ENCODE measurements at regions not wholly inside any gene's neighbourhood (a gene's known extent, or its start where the extent isn't known, plus 50 kb on each side); places are given as distances from the start of the nearest gene placed in this dataset.
A peak's percentile ranks its signal among the peaks of the same experiment; 100 is the strongest.

- TF ChIP-seq CTCF (IDR thresholded peaks at IDR 0.05), result no peak
- no peak overlapping the region for H3K4me3 ChIP-seq
- peak overlapping the region in 1 of 2 donors; percentile 74 for H3K27ac ChIP-seq
- no peak for DNase-seq (ENCODE audit: low spot score)
These were observed 312.8 kb upstream of the ZMIZ1 start for GRCh38 chr10:78755877-78756455.

GRCh38 chr10:78756604-78757343, 312.0 kb upstream of the ZMIZ1 start:
- no peak overlapping the region for H3K4me3 ChIP-seq
- peak overlapping the region; percentile 26 to 74 for H3K27ac ChIP-seq
- peak; percentile 91 for DNase-seq (ENCODE audit: low spot score)
- TF ChIP-seq CTCF (IDR thresholded peaks at IDR 0.05), result no peak

DNA sequence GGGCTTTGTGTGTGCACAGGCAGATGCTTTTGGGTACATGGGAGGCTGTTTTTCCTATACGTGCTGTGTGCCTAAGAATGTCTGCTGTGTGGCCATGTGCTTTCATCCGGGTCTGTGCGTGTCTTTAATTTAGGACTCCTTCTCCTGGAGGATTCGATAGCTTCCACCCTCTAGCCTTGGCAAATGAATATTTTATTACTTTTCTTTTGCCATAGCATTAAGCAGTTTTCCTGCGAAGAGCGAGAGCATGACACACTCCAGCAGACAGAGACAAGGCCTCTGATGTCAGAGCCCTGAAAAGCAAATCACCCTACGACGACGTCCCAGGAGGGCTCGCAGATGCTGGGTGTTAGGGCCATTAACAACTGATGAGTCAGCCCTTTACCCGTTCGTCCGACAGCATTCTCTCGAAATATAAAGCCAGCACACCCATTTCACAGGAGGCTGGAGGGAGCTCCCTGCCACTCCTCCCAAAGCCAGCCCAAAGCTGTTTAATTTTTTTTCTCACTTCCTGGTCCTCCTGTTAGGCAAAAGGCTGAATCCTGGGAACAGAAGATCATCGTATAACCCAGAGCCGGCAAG, 311.3 kb upstream of the ZMIZ1 start:
- TF ChIP-seq CTCF (IDR thresholded peaks at IDR 0.05), result no peak
- peak overlapping the region in 1 of 2 donors; percentile 74 for H3K27ac ChIP-seq
- H3K4me3 ChIP-seq, result no peak overlapping the region
- no peak for DNase-seq (ENCODE audit: low spot score)

DNA sequence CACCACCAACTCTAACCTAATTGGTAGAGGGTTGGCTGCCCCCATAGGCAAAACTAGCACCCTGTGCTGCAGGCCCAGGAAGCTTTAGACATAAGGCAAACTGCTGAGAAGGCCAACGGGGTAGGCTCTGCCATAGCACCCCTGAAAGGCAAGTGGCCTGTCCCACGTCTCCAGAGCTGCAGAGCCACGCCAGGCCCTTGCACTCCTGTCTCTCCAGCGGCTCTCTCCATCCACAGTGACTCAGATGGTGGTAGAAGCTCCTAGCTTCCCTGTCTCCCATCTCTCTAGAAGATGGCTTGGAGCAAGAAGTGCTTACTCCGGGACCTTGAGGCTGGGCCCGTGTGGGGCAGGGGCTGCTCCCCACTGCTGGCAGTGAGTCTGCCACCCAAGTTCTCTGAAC, 310.6 kb upstream of the ZMIZ1 start:
- no peak for TF ChIP-seq CTCF (IDR thresholded peaks at IDR 0.05)
- Histone ChIP-seq H3K4me3 (no peak overlapping the region), H3K27ac (no peak overlapping the region)
- no peak for DNase-seq (ENCODE audit: low spot score)

DNA sequence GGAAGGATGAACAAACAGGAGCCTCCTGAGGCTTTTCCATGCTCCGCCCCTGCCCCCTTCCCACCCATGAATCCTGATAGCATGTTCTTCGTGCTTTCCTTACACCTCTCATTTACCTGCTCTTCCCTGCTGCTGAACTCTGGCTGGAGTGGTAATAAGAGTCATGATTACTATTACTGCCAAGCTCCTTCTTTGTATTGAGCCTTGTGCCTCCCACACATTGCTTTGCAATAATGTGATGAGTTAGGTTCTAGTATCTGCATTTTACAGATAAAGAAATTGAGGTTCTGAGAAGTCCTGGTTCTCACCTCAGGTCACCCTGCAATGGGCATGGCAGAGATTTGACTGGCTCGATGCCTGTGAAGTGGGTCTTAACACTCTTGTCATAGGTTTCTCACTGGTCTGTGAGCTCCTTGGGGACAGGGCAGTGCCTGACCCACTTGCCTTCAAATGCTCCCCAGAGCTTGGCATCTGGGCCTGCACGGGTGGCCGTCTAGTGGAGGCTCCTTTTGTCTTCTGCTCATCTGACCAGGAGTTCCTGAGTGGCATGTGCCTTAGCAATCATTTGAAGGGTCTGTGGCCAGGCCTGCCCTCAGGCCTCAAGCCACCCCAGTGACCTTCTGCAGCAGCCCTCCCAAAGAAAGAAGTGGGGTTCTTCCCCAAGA, 309.2 kb upstream of the ZMIZ1 start:
- H3K4me3 ChIP-seq, result no peak overlapping the region
- H3K27ac ChIP-seq, result no peak overlapping the region
- DNase-seq (ENCODE audit: low spot score), result no peak
- TF ChIP-seq CTCF (IDR thresholded peaks at IDR 0.05), result no peak

DNA sequence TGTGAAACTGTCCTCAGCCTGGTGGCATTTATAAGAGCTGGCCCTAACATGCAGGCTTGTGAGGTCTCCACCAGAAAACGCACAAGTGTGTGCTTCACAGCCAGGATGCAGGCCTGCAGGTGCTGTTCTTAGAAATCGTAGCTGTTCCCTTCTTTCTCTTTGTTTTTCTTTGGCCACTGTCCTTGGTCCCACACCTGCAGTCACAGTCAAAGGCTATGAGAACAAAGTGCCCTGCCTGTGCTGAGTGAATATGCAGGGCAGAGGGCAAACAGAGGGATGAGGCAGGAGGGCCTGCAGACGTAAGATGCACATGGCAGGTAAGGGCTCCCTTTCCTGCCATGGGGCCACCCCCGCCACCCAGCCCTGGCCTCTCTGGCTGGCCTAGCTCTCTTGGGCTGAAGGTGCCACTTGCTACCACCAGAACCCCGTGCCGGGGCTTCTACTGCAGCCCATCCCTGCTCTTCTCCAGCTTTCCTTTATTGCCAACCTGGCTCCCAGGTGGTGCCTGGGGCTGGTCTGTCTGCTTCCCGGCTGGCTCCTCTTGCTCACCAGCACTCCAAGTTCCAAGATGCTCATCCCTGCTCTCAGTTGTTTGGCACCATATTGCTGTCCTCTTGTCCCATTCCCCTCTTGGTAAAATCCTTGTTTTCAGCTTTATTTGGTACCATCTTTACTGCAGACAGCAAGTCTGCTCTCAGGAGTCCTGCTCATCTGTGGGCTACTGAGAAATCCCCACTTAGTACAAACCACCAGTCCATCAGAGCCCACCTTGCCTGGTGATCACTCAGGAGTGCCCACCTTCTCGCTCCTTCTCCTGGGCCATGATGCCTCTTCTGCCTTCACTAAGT, 308.1 kb upstream of the ZMIZ1 start:
- DNase-seq (ENCODE audit: low spot score), result no peak
- no peak overlapping the region for H3K27ac ChIP-seq
- TF ChIP-seq CTCF (IDR thresholded peaks at IDR 0.05), result no peak
- H3K4me3 ChIP-seq, result no peak overlapping the region

All from coronary artery (tissue), 2 donors.